Lower leg skin (tissue), 3 donors: ENCODE measurements at regions not wholly inside any gene's neighbourhood (a gene's known extent, or its start where the extent isn't known, plus 50 kb on each side); places are given as distances from the start of the nearest gene placed in this dataset.

Experiments
- POLR2A ChIP-seq, 2 donors: fragments of 450-650 bp; IDR thresholded peaks; one replicate each; pipeline ENCODE4 v1.6.1; 2016 to 2017; ENCODE audit warnings: antibody characterized with exemption in 2 of 2, mild to moderate bottlenecking in 1 of 2, moderate library complexity in 1 of 2
- TF ChIP-seq, protein P1 (sequence below), 3 donors: fragments of 450-650 bp; IDR thresholded peaks; one replicate each; pipeline ENCODE4 v1.5.1; 2016; ENCODE audit warnings: antibody characterized with exemption in 3 of 3, mild to moderate bottlenecking in 3 of 3, moderate library complexity in 2 of 3

DNA sequence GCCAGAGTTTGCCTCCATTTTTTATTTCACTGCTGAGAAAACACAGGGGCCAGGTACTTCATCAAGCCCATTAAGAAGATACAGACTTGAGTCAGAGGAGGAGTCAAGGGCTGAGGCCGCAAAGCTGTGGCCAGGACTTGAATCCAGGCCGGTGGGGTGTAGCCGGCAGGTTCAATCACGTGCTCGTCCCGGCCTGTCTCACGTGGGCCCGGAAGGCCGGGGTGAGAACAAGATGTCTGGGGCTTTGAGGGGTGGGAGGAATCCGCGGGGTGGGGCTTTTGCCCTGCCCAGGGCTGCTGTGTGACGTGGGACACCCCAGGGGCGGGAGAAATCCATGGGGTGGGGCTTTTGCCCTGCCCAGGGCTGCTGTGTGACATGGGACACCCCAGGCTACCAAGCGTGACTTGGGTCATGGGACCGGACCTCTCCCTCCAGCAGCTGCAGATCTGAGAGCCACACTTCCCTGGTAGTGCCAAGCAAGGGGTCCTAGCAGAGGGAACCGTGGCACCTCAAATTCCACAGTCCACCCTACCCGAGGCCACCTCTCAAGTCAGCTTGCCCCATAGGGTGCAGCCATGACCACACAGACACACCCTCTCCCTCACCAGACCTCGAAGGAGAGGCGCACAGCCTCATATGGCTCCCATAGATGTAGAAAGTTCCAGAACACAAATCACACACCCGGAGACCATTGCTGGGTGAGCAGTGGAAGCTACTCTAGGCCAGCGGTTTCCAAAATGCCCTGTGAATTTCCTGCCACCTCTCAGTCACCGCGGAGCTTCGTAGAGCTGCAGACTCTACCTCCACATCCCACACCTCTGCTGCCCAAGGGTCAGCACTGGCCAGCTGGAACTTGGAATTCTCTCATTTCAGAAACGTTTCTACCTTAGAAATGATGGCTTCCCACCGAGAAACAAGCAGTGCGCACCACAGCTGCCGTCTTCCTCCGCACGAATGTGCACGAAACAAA, 156.1 kb downstream of the DLL1 start:
- TF ChIP-seq, protein P1, sequence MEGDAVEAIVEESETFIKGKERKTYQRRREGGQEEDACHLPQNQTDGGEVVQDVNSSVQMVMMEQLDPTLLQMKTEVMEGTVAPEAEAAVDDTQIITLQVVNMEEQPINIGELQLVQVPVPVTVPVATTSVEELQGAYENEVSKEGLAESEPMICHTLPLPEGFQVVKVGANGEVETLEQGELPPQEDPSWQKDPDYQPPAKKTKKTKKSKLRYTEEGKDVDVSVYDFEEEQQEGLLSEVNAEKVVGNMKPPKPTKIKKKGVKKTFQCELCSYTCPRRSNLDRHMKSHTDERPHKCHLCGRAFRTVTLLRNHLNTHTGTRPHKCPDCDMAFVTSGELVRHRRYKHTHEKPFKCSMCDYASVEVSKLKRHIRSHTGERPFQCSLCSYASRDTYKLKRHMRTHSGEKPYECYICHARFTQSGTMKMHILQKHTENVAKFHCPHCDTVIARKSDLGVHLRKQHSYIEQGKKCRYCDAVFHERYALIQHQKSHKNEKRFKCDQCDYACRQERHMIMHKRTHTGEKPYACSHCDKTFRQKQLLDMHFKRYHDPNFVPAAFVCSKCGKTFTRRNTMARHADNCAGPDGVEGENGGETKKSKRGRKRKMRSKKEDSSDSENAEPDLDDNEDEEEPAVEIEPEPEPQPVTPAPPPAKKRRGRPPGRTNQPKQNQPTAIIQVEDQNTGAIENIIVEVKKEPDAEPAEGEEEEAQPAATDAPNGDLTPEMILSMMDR (IDR thresholded peaks at IDR 0.05): no peak
- TF ChIP-seq POLR2A (IDR thresholded peaks at IDR 0.05): no peak
